HFF-Myc (cell line): ENCODE measurements at regions not wholly inside any gene's neighbourhood (a gene's known extent, or its start where the extent isn't known, plus 50 kb on each side); places are given as distances from the start of the nearest gene placed in this dataset.

ENCODE experiments used
- DNase-seq: peaks from one replicate; pipeline ENCODE4 v3.0.0-alpha.2; 2011; ENCODE audit warnings: low read depth; ENCODE audit errors: extremely low read depth
- H3K4me3 ChIP-seq: replicated peaks from 2 replicates; pipeline ENCODE4 v1.5.1; 2011; ENCODE audit warnings: low read depth, mild to moderate bottlenecking, control low read depth, low read length
- CTCF ChIP-seq: IDR thresholded peaks from 2 replicates; pipeline ENCODE4 v1.5.1; 2012; ENCODE audit warnings: mild to moderate bottlenecking, low read depth, low read length, control low read depth; ENCODE audit errors: missing control alignments

DNA sequence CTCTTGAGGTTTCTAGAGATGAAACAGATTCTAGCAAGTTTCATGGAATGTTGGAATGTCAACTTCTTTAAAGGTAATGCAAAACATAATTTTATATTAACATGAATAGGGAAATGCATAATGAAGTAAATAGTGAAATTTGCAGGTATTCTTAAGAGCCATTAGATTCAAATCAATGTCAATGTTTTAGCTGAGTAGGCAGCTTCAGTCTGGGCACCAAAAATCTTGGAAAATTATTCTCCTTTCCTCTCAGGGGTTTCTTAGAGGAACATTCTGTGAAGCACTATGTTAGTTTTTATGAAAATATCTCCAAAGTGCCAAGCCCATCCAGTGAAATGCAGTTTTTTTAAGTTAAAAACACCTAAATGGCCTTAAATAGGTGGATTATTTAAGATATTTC, 300.8 kb downstream of the PAX1 start:
- H3K4me3 ChIP-seq: no peak overlapping the region
- no peak for DNase-seq
- TF ChIP-seq CTCF: no peak

DNA sequence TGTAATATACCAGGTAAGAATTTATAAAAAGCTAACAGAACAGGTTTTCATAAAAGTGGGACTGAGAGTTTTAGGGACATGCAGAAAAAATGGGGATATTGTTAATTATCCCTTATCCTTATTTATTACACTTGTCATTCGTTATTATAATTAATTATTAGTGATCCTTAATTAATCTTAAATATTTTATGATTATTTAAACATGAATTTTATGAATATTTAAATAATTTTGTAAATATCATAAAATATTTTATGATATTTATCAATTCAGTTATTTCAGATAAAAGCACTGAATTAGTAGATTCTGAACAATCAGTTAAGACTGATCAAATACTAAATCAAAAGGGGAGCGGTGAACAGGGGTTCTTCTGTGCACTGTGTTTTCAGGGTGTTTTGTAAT, 300.1 kb downstream of the PAX1 start:
- TF ChIP-seq CTCF: no peak

GRCh38 chr20:22004946-22005345, 299.5 kb downstream of the PAX1 start:
- H3K4me3 ChIP-seq: no peak overlapping the region
- TF ChIP-seq CTCF: no peak
- no peak for DNase-seq

More for the DNA sequence above, 300.1 kb downstream of the PAX1 start:
- no peak overlapping the region for H3K4me3 ChIP-seq
- DNase-seq: no peak

DNA sequence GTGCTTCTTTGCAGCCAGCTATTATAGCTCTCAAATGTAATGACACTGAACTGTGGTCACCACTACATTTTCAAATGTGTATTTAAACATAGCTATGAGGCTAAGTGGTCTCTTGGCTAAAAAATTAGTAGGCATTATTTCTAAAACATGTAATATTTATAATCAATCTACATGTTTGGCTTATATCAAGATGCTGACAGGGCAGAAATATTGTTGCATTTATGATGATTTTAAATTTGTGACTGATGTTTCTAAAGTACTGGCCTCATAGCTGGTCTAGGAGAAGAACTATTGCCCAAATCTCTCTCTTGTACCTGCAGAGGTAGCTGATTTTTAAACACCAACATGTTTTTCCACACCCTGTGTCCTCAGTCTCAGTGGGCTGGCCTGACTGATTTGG, 298.2 kb downstream of the PAX1 start:
- no peak for DNase-seq
- H3K4me3 ChIP-seq: no peak overlapping the region
- TF ChIP-seq CTCF: no peak

DNA sequence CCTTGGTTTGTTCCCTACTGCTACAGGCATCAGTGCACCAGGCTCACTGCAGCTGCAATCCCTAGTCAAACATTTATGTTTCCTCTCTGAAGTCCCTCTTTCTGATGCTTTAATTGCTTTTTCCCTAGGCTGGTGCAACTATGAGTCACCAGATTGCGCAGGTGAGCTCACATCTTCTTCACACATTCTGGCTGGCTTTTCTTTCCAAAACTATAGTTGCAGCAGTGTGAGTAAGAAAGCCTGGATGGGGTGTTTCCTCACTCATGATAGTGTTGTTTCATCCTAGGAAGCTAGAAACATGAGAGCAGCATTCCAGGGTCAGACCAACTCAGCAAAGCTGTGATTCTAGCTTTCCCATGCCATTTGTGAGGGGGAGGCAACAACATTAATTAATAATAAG, 296.4 kb downstream of the PAX1 start:
- no peak for DNase-seq
- H3K4me3 ChIP-seq: no peak overlapping the region
- no peak for TF ChIP-seq CTCF

- no peak for DNase-seq
- no peak overlapping the region for H3K4me3 ChIP-seq
- TF ChIP-seq CTCF: no peak
Measured at GRCh38 chr20:21995461-21995860, 290.0 kb downstream of the PAX1 start.

DNA sequence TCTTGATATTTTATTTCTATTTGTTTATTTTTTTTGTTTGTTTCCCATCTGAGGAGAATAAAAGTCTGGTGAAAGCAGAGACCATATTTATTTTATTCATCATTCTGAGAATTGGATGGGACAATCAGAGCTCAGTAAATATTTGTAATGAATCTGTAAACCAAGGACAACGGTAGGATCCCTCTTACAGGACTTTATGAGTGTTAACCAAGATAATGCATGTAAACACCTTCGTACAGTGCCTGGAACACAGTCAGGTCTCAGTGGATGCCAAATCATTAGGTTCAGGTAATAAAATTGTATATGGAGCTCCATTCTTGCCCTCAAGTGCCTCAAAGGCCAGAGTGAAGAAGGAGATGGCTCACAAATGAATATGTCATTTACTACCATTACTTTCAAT, 288.7 kb downstream of the PAX1 start:
- H3K4me3 ChIP-seq: no peak overlapping the region
- TF ChIP-seq CTCF: no peak
- DNase-seq: no peak
